Endothelial cell (in vitro differentiated cells): ENCODE measurements at regions not wholly inside any gene's neighbourhood (a gene's known extent, or its start where the extent isn't known, plus 50 kb on each side); places are given as distances from the start of the nearest gene placed in this dataset.

Experiments
- DNase-seq: peaks from one replicate; pipeline ENCODE4 v3.0.0; 2021; ENCODE audit warnings: low spot score
- H3K27ac Mint-ChIP-seq: one replicate; pipeline ENCODE4 v1.8.0; 2021; ENCODE audit warnings: mixed read lengths, inconsistent platforms; ENCODE audit not compliant: unreplicated experiment
- H3K27me3 Mint-ChIP-seq: one replicate; pipeline ENCODE4 v1.8.0; 2021; ENCODE audit warnings: mild to moderate bottlenecking, moderate library complexity, mixed read lengths, inconsistent platforms; ENCODE audit not compliant: unreplicated experiment
- H3K36me3 Mint-ChIP-seq: one replicate; pipeline ENCODE4 v1.8.0; 2021; ENCODE audit warnings: mild to moderate bottlenecking, low read depth, mixed read lengths, inconsistent platforms; ENCODE audit not compliant: unreplicated experiment
- H3K4me1 Mint-ChIP-seq: one replicate; pipeline ENCODE4 v1.8.0; 2021; ENCODE audit warnings: mild to moderate bottlenecking, mixed read lengths, inconsistent platforms; ENCODE audit not compliant: unreplicated experiment
- H3K4me3 Mint-ChIP-seq: one replicate; pipeline ENCODE4 v1.8.0; 2021; ENCODE audit warnings: mild to moderate bottlenecking, mixed read lengths, inconsistent platforms; ENCODE audit not compliant: unreplicated experiment
- H3K9me3 Mint-ChIP-seq: one replicate; pipeline ENCODE4 v1.8.0; 2021; ENCODE audit warnings: mixed read lengths, inconsistent platforms; ENCODE audit not compliant: unreplicated experiment
- TF ChIP-seq, protein P1 (sequence below): fragments of 200-600 bp; sonication (generic); IDR thresholded peaks from one replicate; pipeline ENCODE4 v1.5.0; 2021; ENCODE audit warnings: antibody characterized with exemption; ENCODE audit not compliant: unreplicated experiment

GRCh38 chr15:93825682-93826081 lies 405.7 kb upstream of the MCTP2 start:
- no peaks in the 10 kb centered on the region for H3K9me3 Mint-ChIP-seq

GRCh38 chr15:93823971-93824913 lies 407.1 kb upstream of the MCTP2 start:
- Mint-ChIP-seq H3K4me3 (no peak overlapping the region), H3K9me3 (no peaks in the 10 kb centered on the region), H3K27ac (no peak overlapping the region), H3K27me3 (no peaks in the 10 kb centered on the region), H3K4me1 (no peaks in the 10 kb centered on the region), H3K36me3 (no peaks in the 10 kb centered on the region)
- DNase-seq, result no peak
- TF ChIP-seq, protein P1, sequence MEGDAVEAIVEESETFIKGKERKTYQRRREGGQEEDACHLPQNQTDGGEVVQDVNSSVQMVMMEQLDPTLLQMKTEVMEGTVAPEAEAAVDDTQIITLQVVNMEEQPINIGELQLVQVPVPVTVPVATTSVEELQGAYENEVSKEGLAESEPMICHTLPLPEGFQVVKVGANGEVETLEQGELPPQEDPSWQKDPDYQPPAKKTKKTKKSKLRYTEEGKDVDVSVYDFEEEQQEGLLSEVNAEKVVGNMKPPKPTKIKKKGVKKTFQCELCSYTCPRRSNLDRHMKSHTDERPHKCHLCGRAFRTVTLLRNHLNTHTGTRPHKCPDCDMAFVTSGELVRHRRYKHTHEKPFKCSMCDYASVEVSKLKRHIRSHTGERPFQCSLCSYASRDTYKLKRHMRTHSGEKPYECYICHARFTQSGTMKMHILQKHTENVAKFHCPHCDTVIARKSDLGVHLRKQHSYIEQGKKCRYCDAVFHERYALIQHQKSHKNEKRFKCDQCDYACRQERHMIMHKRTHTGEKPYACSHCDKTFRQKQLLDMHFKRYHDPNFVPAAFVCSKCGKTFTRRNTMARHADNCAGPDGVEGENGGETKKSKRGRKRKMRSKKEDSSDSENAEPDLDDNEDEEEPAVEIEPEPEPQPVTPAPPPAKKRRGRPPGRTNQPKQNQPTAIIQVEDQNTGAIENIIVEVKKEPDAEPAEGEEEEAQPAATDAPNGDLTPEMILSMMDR, result no peak

More at GRCh38 chr15:93825682-93826081, 405.7 kb upstream of the MCTP2 start:
- Mint-ChIP-seq H3K4me3 (no peak overlapping the region), H3K27me3 (no peaks in the 10 kb centered on the region), H3K4me1 (no peaks in the 10 kb centered on the region), H3K36me3 (no peaks in the 10 kb centered on the region), H3K27ac (no peak overlapping the region)
- DNase-seq, result no peak
- TF ChIP-seq, protein P1, result no peak

- H3K4me1 Mint-ChIP-seq, result no peaks in the 10 kb centered on the region
- no peaks in the 10 kb centered on the region for H3K27me3 Mint-ChIP-seq
- no peaks in the 10 kb centered on the region for H3K9me3 Mint-ChIP-seq
- H3K36me3 Mint-ChIP-seq, result no peaks in the 10 kb centered on the region
- no peak overlapping the region for H3K27ac Mint-ChIP-seq
- DNase-seq, result no peak
- H3K4me3 Mint-ChIP-seq, result no peak overlapping the region
- TF ChIP-seq, protein P1, result no peak
These were observed 410.8 kb upstream of the MCTP2 start for GRCh38 chr15:93820566-93820965.

DNA sequence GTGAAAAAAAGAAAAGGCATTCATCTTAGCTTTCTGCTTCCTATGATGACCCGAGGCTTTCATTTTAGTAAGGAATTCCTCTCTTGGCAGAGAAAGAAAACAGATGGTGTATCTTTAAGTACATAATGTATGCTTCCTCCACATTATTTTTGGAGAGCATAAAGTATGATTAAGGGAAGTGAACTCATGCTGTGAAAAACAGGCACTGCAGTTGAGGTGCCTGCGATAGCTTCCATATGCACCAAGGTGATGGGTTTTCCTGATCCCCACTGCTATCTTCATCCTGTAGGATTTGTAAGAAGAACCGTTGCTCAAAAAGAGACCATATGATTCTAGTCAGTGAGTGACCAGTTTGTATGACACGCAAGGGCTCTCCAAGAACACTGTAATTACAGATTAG lies 411.5 kb upstream of the MCTP2 start:
- TF ChIP-seq, protein P1, result no peak
- Mint-ChIP-seq H3K36me3 (no peaks in the 10 kb centered on the region), H3K27me3 (peaks cover 1% of the 10 kb centered on the region), H3K27ac (no peak overlapping the region), H3K9me3 (no peaks in the 10 kb centered on the region), H3K4me3 (no peak overlapping the region), H3K4me1 (no peaks in the 10 kb centered on the region)
- no peak for DNase-seq

DNA sequence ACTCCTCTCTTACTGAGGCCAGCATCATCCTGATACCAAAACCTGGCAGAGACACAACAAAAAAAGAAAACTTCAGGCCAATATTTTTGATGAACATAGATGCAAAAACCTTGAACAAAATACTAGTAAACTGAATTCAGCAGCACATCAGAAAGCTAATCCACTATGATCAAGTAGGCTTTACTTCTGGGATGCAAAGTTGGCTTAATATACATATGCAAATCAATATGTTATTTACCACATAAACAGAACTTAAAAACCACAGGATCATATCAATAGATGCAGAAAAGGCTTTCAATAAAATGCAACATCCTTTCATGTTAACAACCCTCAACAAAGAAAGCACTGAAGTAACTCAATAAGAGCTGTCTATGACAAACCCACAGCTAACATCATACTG lies 414.5 kb upstream of the MCTP2 start:
- H3K27me3 Mint-ChIP-seq, result peaks cover 3% of the 10 kb centered on the region
- H3K4me1 Mint-ChIP-seq, result no peaks in the 10 kb centered on the region
- no peak overlapping the region for H3K4me3 Mint-ChIP-seq
- no peak overlapping the region for H3K27ac Mint-ChIP-seq
- TF ChIP-seq, protein P1, result no peak
- DNase-seq, result no peak
- no peaks in the 10 kb centered on the region for H3K36me3 Mint-ChIP-seq
- no peaks in the 10 kb centered on the region for H3K9me3 Mint-ChIP-seq
